HG03064 (cell line): ENCODE measurements at regions not wholly inside any gene's neighbourhood (a gene's known extent, or its start where the extent isn't known, plus 50 kb on each side); places are given as distances from the start of the nearest gene placed in this dataset.

Experiments used
- ATAC-seq: cut with Tn5 transposase; IDR thresholded peaks from one replicate; pipeline ENCODE4 v1.9.1; 2021; ENCODE audit warnings: low read depth; ENCODE audit not compliant: unreplicated experiment

GRCh38 chr16:14362774-14363371, 267.2 kb downstream of the PARN start:
- ATAC-seq = no peak

- no peak for ATAC-seq
These were observed 269.6 kb downstream of the PARN start for GRCh38 chr16:14360326-14361037.

- ATAC-seq = no peak
These were observed 271.3 kb downstream of the PARN start for GRCh38 chr16:14358697-14359305.

- ATAC-seq = no peak
These were observed 272.7 kb downstream of the PARN start for GRCh38 chr16:14357328-14357727.

GRCh38 chr16:14356064-14356463, 274.0 kb downstream of the PARN start:
- no peak for ATAC-seq

GRCh38 chr16:14354561-14355351, 275.3 kb downstream of the PARN start:
- peak; percentile 85 for ATAC-seq

- ATAC-seq = no peak
These were observed 276.7 kb downstream of the PARN start for GRCh38 chr16:14353340-14353739.

GRCh38 chr16:14351647-14352046, 278.4 kb downstream of the PARN start:
- no peak for ATAC-seq

GRCh38 chr16:14350626-14351025, 279.4 kb downstream of the PARN start:
- ATAC-seq = no peak

GRCh38 chr16:14350081-14350480, 279.0 kb downstream of the MRTFB start:
- ATAC-seq = no peak

GRCh38 chr16:14347706-14348105, 276.6 kb downstream of the MRTFB start:
- ATAC-seq = no peak

GRCh38 chr16:14346278-14347142, 275.4 kb downstream of the MRTFB start:
- ATAC-seq = no peak

- no peak for ATAC-seq
These were observed 274.5 kb downstream of the MRTFB start for GRCh38 chr16:14345512-14346115.

- ATAC-seq = no peak
These were observed 273.8 kb downstream of the MRTFB start for GRCh38 chr16:14344945-14345344.

- ATAC-seq = no peak
These were observed 273.2 kb downstream of the MRTFB start for GRCh38 chr16:14344292-14344691.

- no peak for ATAC-seq
These were observed 270.5 kb downstream of the MRTFB start for GRCh38 chr16:14341324-14342225.

- ATAC-seq = no peak
These were observed 268.6 kb downstream of the MRTFB start for GRCh38 chr16:14339694-14340093.

GRCh38 chr16:14338969-14339368, 267.9 kb downstream of the MRTFB start:
- no peak for ATAC-seq

- ATAC-seq = no peak
These were observed 267.1 kb downstream of the MRTFB start for GRCh38 chr16:14338236-14338635.
